Naive thymus-derived CD4-positive, alpha-beta T cell (primary cell): ENCODE measurements at regions not wholly inside any gene's neighbourhood (a gene's known extent, or its start where the extent isn't known, plus 50 kb on each side); places are given as distances from the start of the nearest gene placed in this dataset.
"Not testable (repeated sequence)": the region's sequence is repeated elsewhere in the genome, so short reads cannot be mapped to it uniquely, and the experiment has no call there.

ENCODE experiments used
- ATAC-seq: fragments of 150-1000 bp; cut with Tn5 transposase; 2 replicates; pipeline ENCODE4 v1.10.0; 2021; ENCODE audit warnings: mild to moderate bottlenecking, moderate library complexity
- CTCF ChIA-PET: fragments of 350-600 bp; sonication (Branson Sonifier 250); formaldehyde crosslinking; loops from one replicate; lab custom pipeline; 2021; ENCODE audit warnings: antibody characterized with exemption; lab: Charles Lee
- POLR2A ChIA-PET: fragments of 350-600 bp; sonication (Branson Sonifier 250); formaldehyde crosslinking; loops from one replicate; lab custom pipeline; 2021; ENCODE audit warnings: antibody characterized with exemption, inconsistent platforms; lab: Charles Lee
- DNase-seq, 9 donors: peaks; one replicate each; pipeline versions ENCODE4 v3.0.0 to v3.0.0-alpha.2; 2020 to 2022; ENCODE audit warnings: mixed read lengths in 1 of 9
- H3K27ac ChIP-seq: one replicate; pipeline ENCODE4 v1.7.0; 2013; ENCODE audit warnings: mild to moderate bottlenecking, low read depth, low read length, moderate library complexity
- H3K27me3 ChIP-seq, 2 donors: one replicate each; pipeline ENCODE4 v1.7.0; 2013; ENCODE audit warnings: low read length in 2 of 2, mild to moderate bottlenecking in 2 of 2, moderate library complexity in 2 of 2; ENCODE audit not compliant: control insufficient read depth in 2 of 2, insufficient read depth in 2 of 2
- H3K36me3 ChIP-seq, 3 experiments: 1 replicate in 2 of 3; 2 replicates in 1 of 3; pipeline ENCODE4 v1.7.0; 2013; ENCODE audit warnings: low read length in 3 of 3, mild to moderate bottlenecking in 3 of 3, moderate library complexity in 1 of 3; ENCODE audit not compliant: insufficient read depth in 3 of 3, control insufficient read depth in 2 of 3
- H3K4me1 ChIP-seq, 2 donors: one replicate each; pipeline ENCODE4 v1.7.0; 2013; ENCODE audit warnings: low read length in 2 of 2, mild to moderate bottlenecking in 2 of 2, moderate library complexity in 1 of 2; ENCODE audit not compliant: control insufficient read depth in 2 of 2, insufficient read depth in 2 of 2
- H3K4me3 ChIP-seq: 2 replicates; pipeline ENCODE4 v1.7.0; 2013; ENCODE audit warnings: mild to moderate bottlenecking, low read length
- H3K9me3 ChIP-seq, 3 experiments: 1 replicate in 2 of 3; 2 replicates in 1 of 3; pipeline ENCODE4 v1.7.0; 2013; ENCODE audit warnings: low read length in 3 of 3; ENCODE audit not compliant: control insufficient read depth in 2 of 3
- H3K27ac Mint-ChIP-seq, 9 donors: one replicate each; pipeline ENCODE4 v1.8.0; 2020 to 2022; ENCODE audit warnings: mixed read lengths in 9 of 9, mild to moderate bottlenecking in 8 of 9, moderate library complexity in 5 of 9, inconsistent platforms in 2 of 9
- H3K27me3 Mint-ChIP-seq, 5 donors: one replicate each; pipeline ENCODE4 v1.8.0; 2021 to 2022; ENCODE audit warnings: mixed read lengths in 5 of 5, mild to moderate bottlenecking in 1 of 5
- H3K36me3 Mint-ChIP-seq, 5 donors: one replicate each; pipeline ENCODE4 v1.8.0; 2020 to 2022; ENCODE audit warnings: mixed read lengths in 5 of 5, mild to moderate bottlenecking in 3 of 5, inconsistent platforms in 1 of 5
- H3K4me1 Mint-ChIP-seq, 7 donors: one replicate each; pipeline ENCODE4 v1.8.0; 2020 to 2022; ENCODE audit warnings: mixed read lengths in 7 of 7, mild to moderate bottlenecking in 3 of 7, inconsistent platforms in 1 of 7
- H3K4me3 Mint-ChIP-seq, 10 donors: one replicate each; pipeline ENCODE4 v1.8.0; 2020 to 2022; ENCODE audit warnings: mild to moderate bottlenecking in 10 of 10, mixed read lengths in 10 of 10, moderate library complexity in 6 of 10, inconsistent platforms in 2 of 10
- H3K9me3 Mint-ChIP-seq, 11 donors: one replicate each; pipeline ENCODE4 v1.8.0; 2020 to 2022; ENCODE audit warnings: mixed read lengths in 11 of 11, mild to moderate bottlenecking in 4 of 11, inconsistent platforms in 1 of 11, moderate library complexity in 1 of 11
- intact Hi-C, 2 donors: fragments of 100-400 bp; cut with micrococcal nuclease; formaldehyde crosslinking; loops; one replicate each; pipeline ENCODE4 v1.15.1; 2023

DNA sequence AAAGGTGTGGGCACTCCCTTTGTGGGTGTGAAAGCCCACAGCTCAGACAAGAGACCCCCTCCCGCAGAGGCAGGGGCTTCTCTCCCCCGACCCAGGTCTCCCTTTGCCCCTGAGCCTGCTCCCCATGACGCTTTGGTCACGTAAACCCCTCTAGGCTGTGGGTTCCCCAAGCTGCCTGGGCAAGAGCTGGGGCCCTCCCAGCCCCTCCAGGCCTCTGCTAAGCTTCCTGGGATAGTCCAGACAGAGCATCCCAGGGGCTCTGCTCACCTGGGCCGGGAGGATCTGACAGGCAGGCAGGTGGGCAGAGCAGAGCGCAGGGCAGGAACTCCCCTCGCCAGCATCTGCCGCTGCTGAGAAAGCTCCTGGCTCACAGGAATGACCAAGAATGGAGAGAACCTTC, 177.3 kb downstream of the BANP start:
- no peaks in the 10 kb centered on the region for H3K36me3 ChIP-seq
- H3K27me3 Mint-ChIP-seq = no peaks in the 10 kb centered on the region
- no peak for ATAC-seq
- H3K27me3 ChIP-seq = no peaks in the 10 kb centered on the region
- no peaks in the 10 kb centered on the region for H3K4me1 Mint-ChIP-seq
- no peaks in the 10 kb centered on the region for H3K9me3 Mint-ChIP-seq
- CTCF ChIA-PET = no interaction called here
- no peak overlapping the region for H3K4me3 ChIP-seq
- intact Hi-C loops = no loop called here
- H3K4me1 ChIP-seq = no peaks in the 10 kb centered on the region
- H3K27ac ChIP-seq = no peak overlapping the region
- no peak overlapping the region for H3K27ac Mint-ChIP-seq
- POLR2A ChIA-PET = no interaction called here
- H3K4me3 Mint-ChIP-seq = no peak overlapping the region
- no peaks in the 10 kb centered on the region for H3K9me3 ChIP-seq
- no peaks in the 10 kb centered on the region for H3K36me3 Mint-ChIP-seq
- DNase-seq = no peak

DNA sequence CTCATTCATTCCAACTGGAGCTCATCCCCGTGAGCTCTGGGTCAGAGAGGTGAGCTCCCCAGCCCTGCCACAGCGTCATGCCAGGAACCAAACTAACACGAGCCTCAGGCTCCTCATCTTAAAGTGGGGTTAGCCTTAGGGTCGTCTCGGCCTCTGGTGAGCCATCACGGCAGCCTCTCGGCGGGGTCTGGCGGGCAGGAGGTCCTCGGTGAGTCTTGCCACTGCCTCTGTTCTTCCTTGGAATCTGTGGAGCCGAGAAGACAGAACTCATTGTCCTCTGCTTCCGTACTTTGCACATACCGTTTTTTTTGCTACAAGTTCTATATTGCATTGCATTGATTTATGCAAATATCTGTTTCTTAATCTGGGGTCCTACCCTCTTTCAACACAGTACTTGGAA, 177.9 kb downstream of the BANP start:
- CTCF ChIA-PET, H3K4me1 Mint-ChIP-seq, DNase-seq, H3K4me3 ChIP-seq, H3K27me3 ChIP-seq, H3K4me3 Mint-ChIP-seq, H3K27ac Mint-ChIP-seq, H3K4me1 ChIP-seq, H3K36me3 ChIP-seq, H3K36me3 Mint-ChIP-seq, H3K27me3 Mint-ChIP-seq, POLR2A ChIA-PET, H3K27ac ChIP-seq, H3K9me3 ChIP-seq, intact Hi-C loops, H3K9me3 Mint-ChIP-seq, ATAC-seq: not testable (repeated sequence)

GRCh38 chr16:88130016-88130415, 178.8 kb downstream of the BANP start:
- H3K27ac Mint-ChIP-seq = no peak overlapping the region
- H3K4me3 Mint-ChIP-seq = no peak overlapping the region
- Histone ChIP-seq H3K27me3 (no peaks in the 10 kb centered on the region), H3K4me1 (no peaks in the 10 kb centered on the region), H3K4me3 (no peak overlapping the region), H3K36me3 (no peaks in the 10 kb centered on the region), H3K9me3 (no peaks in the 10 kb centered on the region), H3K27ac (no peak overlapping the region)
- DNase-seq (no peak), ATAC-seq (no peak)
- CTCF ChIA-PET = no interaction called here
- no peaks in the 10 kb centered on the region for H3K27me3 Mint-ChIP-seq
- intact Hi-C loops = no loop called here
- POLR2A ChIA-PET = no interaction called here
- H3K9me3 Mint-ChIP-seq = no peaks in the 10 kb centered on the region
- H3K36me3 Mint-ChIP-seq = no peaks in the 10 kb centered on the region
- H3K4me1 Mint-ChIP-seq = no peaks in the 10 kb centered on the region

DNA sequence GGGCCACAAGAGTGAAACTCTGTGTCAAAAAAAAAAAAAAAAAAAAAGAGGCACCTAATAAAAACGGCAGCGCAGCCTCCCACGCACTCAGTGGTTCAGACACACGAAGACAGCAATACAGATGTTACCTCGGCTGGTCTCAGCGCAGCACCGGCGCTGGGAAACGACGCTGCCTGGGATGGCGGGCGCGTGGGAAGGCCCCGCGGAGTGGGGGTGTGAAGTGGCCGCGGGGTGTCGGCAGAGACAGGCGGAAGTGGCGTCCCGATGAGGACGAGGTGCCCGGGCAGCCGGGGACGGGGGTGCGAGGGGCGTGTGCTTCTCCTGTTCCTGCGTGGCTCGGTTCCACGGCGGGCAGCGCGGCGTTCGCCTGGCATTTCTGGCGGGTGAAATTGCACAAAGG, 179.4 kb downstream of the BANP start:
- no peaks in the 10 kb centered on the region for H3K36me3 Mint-ChIP-seq
- no peaks in the 10 kb centered on the region for H3K9me3 Mint-ChIP-seq
- Histone ChIP-seq H3K4me1 (no peaks in the 10 kb centered on the region), H3K27me3 (no peaks in the 10 kb centered on the region), H3K27ac (no peak overlapping the region), H3K36me3 (no peaks in the 10 kb centered on the region), H3K9me3 (no peaks in the 10 kb centered on the region), H3K4me3 (no peak overlapping the region)
- no peaks in the 10 kb centered on the region for H3K4me1 Mint-ChIP-seq
- DNase-seq (no peak), ATAC-seq (no peak)
- no peaks in the 10 kb centered on the region for H3K27me3 Mint-ChIP-seq
- no peak overlapping the region for H3K4me3 Mint-ChIP-seq
- CTCF ChIA-PET = no interaction called here
- H3K27ac Mint-ChIP-seq = no peak overlapping the region
- intact Hi-C loops = no loop called here
- POLR2A ChIA-PET = no interaction called here

DNA sequence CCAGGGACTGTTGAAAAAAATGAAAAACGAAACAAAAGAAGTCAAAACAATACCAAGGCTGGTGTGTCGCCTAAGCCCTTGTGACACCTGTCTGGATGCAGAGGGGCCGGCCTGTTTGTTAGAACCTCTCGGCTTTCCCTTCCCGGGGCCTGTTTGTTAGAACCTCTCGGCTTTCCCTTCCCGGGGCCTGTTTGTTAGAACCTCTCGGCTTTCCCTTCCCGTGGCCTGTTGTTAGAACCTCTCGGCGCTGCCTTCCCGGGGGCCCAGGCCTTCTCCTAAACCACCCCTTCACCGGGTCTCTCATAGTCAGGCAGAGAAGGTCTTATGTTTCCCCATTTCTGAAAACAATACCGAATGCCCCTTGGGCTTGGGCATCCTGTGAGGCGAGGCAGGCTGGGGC, 180.0 kb downstream of the BANP start:
- H3K27ac ChIP-seq = no peak overlapping the region
- no peaks in the 10 kb centered on the region for H3K9me3 Mint-ChIP-seq
- H3K9me3 ChIP-seq = no peaks in the 10 kb centered on the region
- H3K27me3 Mint-ChIP-seq = no peaks in the 10 kb centered on the region
- no peaks in the 10 kb centered on the region for H3K4me1 ChIP-seq
- intact Hi-C loops = no loop called here
- no peak overlapping the region for H3K27ac Mint-ChIP-seq
- H3K4me3 Mint-ChIP-seq = no peak overlapping the region
- H3K4me1 Mint-ChIP-seq = no peaks in the 10 kb centered on the region
- no peak overlapping the region for H3K4me3 ChIP-seq
- no peaks in the 10 kb centered on the region for H3K36me3 Mint-ChIP-seq
- H3K27me3 ChIP-seq = no peaks in the 10 kb centered on the region
- CTCF ChIA-PET = no interaction called here
- POLR2A ChIA-PET = no interaction called here
- no peaks in the 10 kb centered on the region for H3K36me3 ChIP-seq
- ATAC-seq = no peak
- no peak for DNase-seq

DNA sequence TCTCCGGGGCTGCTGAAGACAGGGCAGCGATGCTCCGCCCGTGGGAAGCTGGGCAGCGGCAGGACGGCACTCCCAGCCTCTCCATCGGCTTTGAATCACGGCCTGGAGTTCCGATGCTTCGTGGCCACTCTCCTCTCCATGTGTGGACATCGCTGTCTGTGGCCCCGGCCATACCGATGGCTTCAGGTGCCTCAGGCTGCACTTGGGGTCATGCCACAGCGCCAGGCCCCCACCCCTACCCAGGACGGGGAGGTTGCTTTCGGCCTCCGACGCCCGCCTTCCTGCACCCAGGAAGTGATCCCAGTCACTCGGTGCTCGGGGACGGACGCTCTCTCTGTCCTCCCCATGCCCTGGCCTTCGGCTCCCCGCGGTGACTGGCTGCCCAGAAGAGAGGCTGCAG, 180.7 kb downstream of the BANP start:
- no peak for DNase-seq
- CTCF ChIA-PET = no interaction called here
- Mint-ChIP-seq H3K27ac (no peak overlapping the region), H3K9me3 (no peaks in the 10 kb centered on the region), H3K4me1 (no peaks in the 10 kb centered on the region), H3K27me3 (no peaks in the 10 kb centered on the region), H3K36me3 (no peaks in the 10 kb centered on the region), H3K4me3 (no peak overlapping the region)
- no peaks in the 10 kb centered on the region for H3K4me1 ChIP-seq
- ATAC-seq = no peak
- H3K27me3 ChIP-seq = no peaks in the 10 kb centered on the region
- H3K4me3 ChIP-seq = no peak overlapping the region
- intact Hi-C loops = no loop called here
- H3K27ac ChIP-seq = no peak overlapping the region
- no peaks in the 10 kb centered on the region for H3K36me3 ChIP-seq
- POLR2A ChIA-PET = no interaction called here
- no peaks in the 10 kb centered on the region for H3K9me3 ChIP-seq

DNA sequence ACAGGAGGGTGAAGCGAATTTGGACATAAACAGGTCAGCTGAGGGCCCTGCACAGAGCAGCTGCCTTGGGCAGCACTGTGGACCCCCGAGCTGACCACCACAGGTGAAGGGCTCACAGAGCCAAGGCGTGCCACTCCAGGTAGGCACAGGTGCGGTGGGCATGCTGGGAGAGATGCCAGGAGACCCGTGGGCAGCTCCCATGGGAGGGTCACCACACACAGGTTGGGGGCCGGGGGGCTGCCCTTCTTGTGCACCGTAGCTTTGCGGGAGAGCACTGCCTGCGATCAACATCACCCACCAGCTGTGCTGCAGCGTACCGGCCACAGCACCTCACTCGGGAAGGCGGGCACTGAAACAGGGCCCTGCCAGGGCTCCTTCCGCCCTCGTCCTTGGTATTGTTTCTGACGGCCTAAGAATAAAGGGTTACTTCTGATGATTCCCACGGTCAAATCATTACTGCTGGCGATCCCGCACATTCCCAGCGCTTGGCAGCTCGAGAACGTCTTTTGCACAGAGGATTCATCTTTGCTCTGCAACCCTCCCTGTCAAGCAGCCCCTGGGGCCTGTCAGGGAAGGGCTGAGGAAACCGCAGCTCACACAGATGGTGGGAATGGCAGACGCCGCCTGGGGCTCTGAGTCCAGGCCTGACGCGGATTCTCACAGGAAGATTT, 181.7 kb downstream of the BANP start:
- peaks cover 0 to 4% (median 0%) of the 10 kb centered on the region in 5 donors for H3K36me3 Mint-ChIP-seq
- no peaks in the 10 kb centered on the region for H3K27me3 ChIP-seq
- ChIA-PET POLR2A (no interaction called here), CTCF (no interaction called here)
- H3K4me3 Mint-ChIP-seq = no peak overlapping the region
- no peak overlapping the region for H3K4me3 ChIP-seq
- H3K27ac Mint-ChIP-seq = no peak overlapping the region
- peaks cover 0 to 5% (median 0%) of the 10 kb centered on the region in 5 donors for H3K27me3 Mint-ChIP-seq
- no peaks in the 10 kb centered on the region for H3K4me1 Mint-ChIP-seq
- H3K36me3 ChIP-seq = no peaks in the 10 kb centered on the region
- DNase-seq = no peak
- no peak overlapping the region for H3K27ac ChIP-seq
- no peaks in the 10 kb centered on the region for H3K9me3 ChIP-seq
- H3K4me1 ChIP-seq = no peaks in the 10 kb centered on the region
- H3K9me3 Mint-ChIP-seq = peaks cover 0 to 6% (median 4%) of the 10 kb centered on the region in 11 donors
- ATAC-seq = no peak
- intact Hi-C loops = no loop called here
